HG03095 (cell line): ENCODE measurements at regions not wholly inside any gene's neighbourhood (a gene's known extent, or its start where the extent isn't known, plus 50 kb on each side); places are given as distances from the start of the nearest gene placed in this dataset.
A peak's percentile ranks its signal among the peaks of the same experiment; 100 is the strongest.

Source experiments
- ATAC-seq: cut with Tn5 transposase; IDR thresholded peaks from one replicate; pipeline ENCODE4 v1.9.1; 2021; ENCODE audit warnings: moderate library complexity; ENCODE audit not compliant: unreplicated experiment

DNA sequence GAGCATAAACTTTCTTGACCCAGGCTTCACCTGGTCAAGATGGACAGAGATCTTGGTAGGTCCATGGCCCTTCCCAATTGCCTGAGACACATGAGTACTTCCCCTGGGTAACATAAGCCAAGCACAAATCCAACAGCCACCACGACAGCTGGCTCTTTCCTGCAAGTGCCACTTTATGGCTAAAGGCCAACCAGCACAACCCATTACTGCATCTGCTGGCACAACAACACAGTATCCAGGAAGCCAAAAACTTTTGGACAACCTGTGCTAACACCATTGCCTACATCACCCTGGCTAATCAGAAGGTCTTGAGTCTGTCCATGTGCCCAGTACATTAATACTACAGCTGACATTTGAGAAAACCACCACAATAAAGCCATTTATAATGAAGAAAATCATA, 548.0 kb upstream of the SEMA3D start:
- ATAC-seq = no peak

DNA sequence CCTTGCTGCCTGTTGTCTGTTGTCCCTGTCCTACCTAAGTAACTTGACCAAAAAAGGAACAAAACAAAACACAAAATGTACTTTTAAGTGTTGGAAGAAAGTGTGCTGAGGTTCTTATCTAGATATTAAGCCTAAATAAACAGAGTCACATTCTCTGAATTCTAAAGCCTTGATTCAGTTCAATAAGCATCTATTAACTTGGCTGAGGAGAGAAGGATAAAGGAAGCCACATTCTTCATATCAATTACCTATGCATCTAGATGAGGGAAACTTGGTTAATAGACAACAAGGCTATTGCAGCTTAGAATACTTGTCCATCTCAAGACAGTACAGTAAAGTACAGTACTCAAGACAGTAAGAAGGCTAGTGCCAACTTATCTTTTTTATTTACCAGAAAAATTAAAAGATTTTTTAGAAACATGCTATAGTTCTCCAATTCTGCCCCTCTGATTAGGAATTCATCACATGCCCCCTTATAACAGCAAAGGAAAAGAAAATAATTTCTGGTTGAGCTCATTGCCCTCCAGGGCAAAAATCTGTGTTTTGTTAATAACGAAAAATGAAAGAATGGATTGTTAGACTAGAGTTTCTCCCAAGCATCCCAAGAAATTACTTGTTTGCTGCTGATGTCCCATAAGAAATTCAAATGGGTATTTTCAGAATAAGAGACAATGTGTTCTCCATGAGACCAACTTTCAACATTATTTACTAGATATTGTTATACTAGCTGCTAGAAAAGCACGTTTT, 546.5 kb upstream of the SEMA3D start:
- ATAC-seq = no peak

DNA sequence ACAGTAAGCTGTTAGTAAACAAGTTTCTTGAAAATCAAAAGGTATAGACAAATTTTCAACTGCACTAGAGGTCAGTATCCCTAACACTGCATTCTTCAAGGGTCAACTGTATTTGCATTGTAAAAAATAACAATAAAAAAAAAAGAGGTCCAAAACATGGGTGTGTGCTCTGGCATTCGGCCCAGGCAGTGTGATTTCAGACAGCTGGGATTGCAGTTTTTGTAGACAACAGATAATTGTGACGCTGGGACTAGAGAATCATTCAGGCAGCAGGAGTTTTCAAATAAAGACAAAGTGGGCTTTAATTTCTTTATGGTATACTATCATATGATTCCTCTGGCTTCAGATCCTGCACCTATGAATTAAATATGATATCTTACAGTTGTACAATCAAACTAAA, 543.2 kb upstream of the SEMA3D start:
- ATAC-seq = no peak

DNA sequence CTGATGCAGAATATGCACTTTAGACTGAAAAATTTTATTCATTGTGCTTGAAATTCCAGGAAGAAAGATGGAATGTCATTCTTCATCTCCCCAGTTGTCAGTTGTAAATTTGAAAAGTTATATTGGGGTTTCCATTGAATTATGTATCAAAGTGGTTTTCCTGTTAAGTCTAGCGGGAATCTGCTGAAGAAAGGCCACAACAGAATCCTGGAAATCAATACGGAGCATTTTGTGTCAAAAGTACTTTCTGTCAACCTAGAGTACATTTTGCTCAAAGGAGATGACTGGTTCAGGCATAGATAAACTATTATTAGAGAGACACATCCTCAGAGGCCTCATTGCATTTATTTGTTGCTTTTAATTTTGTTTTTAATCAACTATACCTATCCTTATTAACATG, 538.2 kb upstream of the SEMA3D start:
- no peak for ATAC-seq

DNA sequence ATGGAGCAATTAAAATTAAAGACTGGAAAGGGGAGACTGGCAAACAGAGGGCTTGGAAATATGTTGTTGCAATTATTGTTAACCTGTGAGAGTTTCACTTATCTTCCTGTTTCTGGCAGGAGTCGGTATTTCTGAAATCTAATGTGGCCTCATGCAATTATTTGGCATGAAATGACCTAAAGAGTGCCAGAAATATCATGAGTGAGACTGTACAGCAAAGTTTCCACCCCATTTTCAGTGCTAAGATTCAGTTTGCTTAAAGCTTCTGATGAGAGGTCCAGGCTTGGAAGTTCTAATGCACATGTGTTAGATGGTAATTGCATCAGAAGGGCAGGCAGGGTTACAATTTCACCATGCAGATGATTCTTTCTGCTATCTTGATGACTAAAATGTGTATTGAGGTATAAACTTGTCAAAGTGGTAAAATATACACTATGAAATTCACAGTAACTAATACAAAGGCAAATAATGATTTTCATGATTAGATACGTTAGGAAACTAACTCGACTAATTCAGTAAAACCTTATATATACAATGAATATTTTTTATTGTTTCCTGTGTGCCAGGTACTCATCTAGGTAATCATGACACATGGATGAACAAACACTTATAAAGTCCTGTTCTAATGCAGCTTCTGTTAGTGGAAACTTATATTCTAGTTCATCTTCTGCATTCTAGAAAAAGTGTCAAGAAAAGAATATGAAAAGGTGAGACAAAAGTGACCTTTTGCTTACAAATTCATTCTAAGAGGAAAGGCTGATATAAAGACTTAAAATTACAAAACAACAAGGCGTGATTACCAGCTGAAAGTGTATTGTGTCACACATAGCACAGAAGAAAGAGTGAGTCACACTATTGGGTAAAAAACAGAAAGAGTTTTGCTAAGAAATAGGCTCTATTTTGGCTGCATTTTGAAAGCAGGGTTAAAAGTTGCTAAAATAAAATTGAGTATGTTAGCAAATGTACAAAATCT, 533.4 kb upstream of the SEMA3D start:
- no peak for ATAC-seq

DNA sequence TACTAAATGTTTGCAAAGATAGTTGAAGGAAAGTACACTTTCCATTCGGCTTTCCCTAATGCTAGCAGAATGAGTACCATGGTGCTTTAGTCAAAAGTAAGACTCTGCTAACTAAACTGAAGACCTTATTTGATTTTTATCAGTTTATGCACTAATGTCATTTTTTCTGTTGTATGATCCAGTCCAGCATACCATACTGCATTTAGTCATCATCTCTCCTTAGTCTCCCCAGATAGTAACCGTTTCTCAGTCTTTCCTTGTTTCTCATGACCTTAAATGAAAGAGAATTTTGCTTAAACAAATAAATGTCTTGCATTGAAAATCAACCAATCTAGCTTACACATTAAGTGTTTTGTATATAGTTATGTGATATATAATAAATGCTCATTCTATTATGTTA, 529.5 kb upstream of the SEMA3D start:
- no peak for ATAC-seq

DNA sequence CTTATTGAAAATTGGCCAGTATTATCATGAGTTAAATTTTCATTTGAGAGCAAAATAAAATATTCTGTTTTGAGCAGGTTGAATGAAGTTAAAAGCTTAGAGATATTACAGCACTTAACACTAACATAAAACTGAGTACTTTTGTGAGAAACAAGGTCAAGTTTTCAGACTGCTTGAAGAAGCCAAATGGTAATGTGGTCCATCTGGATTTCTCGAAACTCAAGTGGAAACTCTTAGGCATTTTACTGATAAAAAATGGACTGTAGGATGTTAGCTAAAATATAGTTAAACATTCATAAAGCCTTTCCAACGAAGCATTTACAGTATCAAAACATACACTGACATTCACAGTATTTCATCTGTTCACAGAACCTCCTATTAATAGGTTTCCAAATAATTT, 528.1 kb upstream of the SEMA3D start:
- ATAC-seq = no peak

DNA sequence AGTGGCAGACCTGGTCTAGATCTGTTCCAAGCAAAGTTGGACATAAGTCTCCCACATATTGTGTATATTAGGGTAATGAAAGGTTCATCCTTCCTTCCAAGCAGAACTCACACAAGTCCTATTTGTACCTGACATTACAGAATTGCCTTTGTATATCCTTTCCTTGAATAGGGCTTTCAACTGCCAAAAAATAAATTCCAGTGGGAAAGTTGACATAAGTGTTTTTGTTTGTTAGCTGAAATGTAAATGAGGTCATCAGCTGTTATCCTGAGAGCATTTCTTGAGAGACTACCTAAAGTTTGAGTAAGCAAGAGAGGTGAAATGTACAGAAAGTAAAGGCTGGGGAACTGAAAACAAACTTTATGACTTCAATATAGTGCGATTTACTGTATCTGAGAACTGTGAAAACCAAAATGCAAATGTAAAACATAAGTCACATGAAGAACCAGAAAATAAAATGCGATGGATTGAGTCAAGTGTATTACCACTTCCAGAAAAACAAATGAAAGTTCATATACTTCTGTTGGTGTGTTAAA, 527.3 kb upstream of the SEMA3D start:
- peak; percentile 81 for ATAC-seq

DNA sequence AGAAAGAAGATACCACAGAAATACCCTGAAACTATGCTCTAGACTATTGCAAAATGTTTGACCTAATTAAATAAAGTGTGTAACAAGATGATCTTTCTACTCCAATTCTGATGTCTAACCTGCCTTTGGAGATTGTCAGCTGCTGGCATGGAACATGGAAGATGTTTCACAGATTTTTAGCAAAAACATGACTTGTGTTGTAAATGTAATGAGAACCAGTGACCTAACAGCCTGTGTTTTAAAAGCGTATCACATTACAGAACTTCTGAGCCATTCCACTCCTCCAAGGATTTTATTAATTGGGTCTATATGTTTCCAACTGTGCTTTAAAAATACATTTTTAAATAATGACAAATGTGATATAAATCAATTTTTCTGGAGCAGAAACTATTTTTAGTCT, 526.3 kb upstream of the SEMA3D start:
- no peak for ATAC-seq

DNA sequence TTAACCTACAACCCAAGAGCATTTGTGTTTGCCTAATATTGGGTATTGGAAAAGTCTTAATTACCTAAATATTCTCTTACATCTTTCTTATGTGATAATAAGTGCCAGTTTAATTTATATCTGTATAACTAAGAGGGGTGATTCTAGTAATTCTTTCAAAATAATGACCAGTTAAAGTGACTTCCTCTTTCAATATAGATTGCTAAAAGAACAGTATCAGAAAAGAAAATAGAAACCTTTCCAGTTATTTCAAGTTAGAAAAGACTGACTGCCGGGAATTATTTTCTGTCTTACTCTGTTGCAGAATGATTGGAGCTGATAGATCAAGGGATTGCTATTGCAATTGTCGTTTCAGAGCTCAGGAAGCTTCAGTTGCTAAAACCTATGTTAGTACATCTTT, 525.0 kb upstream of the SEMA3D start:
- ATAC-seq = no peak

DNA sequence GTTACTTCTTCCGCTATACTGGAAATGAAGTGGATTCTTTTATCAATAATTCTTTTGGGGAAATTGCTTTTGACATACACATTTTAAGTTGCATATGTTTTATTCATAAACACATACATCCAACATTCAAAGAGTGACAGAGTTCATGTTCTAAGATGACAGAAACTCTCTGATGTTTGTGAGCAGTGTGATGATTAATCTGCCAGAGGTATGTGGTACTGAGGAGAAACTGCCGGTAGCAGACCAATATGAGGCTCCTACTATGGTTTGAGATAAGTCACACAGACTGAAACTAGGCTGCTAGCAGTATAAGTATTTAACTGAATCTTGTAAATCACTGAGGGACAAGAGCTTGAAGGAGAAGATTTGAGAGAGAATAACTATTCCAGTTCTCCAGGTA, 524.1 kb upstream of the SEMA3D start:
- no peak for ATAC-seq

DNA sequence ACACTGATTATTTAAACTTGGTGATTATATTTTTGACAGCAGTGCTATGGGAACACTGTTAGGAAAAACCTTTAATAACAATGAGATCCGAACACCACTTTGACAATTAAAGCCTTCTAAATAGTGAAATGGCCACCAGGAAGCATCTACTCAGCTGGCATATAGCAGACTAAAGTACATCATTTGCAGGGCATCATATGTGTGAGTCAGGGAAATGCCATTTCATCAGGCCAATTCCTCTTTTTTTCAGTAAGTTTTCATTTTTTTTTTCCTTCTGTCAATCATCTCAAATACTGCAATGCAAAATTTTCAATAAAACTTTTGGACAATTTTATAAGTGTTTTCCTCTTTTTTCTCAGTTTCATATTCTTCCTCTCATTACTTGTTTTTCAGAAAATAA, 521.4 kb upstream of the SEMA3D start:
- no peak for ATAC-seq

DNA sequence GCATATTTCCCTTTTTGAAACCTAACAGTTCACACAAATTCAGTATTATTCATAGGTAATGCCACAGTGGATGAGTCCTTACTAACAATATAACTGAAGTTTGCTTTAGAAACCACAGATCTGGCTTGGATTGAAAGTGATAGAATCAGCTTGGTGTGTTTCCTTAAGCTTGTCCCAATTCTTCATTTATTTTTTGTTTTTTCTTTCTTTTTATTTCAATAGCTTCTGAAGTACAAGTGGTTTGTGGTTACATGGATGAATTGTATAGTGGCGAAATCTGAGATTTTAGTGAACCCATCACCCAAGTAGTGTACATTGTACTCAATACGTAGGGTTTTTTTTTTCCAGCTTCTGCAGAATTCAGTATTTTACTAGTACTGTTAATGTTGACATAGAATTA, 518.2 kb upstream of the SEMA3D start:
- no peak for ATAC-seq

DNA sequence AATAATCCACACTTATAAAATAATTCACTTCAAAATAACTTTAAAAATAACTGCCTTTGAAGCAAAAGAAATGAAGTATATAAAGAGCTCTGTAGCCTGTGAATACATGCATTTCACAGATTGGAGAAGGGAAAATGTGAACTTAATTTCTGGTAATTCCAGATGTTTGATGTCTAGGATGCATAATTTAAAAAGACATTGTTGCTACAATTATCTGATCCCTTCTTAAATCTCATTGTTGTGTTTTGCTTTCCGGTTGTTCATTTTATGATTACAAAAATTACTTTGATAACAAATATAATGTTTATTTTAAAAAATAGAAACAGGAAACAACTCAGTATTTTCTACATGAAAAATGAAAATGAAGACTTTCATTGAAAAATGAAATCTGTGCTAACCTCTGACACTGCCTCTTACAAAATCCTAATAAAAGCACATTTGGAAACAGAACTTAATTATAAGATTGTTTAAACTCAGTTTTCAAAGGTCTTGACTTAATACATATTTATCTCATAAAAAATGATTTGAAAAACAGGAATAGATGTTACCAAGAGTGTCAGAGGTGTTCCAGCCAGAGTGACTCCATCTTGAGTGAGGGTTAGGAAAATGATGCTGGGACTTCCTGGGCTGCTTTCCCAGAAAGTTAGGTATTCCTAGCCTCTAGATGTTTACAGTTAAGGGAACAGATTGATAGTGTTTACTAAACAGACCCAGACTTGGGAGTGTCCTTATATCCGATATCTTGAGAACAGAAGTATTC, 516.6 kb upstream of the SEMA3D start:
- no peak for ATAC-seq

DNA sequence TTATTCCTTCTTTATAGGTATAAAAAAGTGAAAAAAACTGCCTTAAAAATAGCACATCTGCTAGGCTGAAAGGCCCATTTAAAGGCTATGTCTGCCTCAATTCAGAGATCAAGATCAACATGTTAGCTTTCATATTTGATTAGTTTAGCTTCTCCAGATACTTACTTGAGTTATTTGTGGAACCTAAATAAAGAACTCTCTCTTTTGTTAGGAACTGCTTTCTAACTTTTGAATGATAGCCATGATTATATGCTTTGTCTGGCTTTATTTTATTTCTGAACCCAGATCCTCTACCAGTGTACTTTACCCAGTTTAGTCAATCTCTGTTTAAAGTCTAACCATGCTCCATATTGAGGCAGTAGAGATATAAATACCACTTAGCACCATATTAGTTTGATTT, 515.5 kb upstream of the SEMA3D start:
- ATAC-seq = no peak

DNA sequence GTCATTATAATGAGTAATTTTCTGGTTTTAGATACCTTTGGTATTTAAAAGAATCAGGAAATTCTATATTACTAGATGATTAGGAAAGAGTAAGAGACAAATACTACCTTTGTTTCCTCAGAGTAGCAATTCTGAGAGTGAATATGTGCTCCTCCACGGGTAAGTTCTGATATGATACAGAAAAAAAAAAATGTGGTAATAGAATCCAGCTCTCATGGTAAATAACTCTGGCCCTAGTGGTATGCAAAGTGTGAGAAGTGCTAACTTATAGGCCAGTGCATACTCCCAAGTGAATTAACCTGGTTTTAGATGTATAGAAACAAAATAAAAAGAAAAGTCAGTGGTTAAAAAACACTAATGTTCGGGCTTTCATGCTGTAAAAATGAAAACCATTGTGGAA, 512.6 kb upstream of the SEMA3D start:
- no peak for ATAC-seq

DNA sequence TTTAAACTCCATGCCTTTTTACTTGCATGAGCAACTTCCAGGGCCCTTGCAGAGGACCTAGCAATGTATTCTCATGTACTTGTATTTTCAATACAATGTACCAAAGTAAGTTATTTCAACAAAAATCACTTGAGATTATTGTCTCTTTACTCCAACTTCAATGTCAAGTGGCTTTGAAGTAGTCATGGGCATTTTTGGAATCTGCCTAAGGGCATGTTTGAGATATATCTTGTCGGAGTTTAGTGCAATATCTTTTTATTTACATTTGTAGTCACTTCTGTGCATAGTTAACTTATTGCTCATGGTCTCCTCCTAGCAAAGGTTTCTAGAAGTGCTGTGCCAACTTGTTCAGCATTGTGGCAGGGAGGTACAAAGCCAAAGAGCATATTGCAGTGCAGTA, 508.7 kb upstream of the SEMA3D start:
- no peak for ATAC-seq

DNA sequence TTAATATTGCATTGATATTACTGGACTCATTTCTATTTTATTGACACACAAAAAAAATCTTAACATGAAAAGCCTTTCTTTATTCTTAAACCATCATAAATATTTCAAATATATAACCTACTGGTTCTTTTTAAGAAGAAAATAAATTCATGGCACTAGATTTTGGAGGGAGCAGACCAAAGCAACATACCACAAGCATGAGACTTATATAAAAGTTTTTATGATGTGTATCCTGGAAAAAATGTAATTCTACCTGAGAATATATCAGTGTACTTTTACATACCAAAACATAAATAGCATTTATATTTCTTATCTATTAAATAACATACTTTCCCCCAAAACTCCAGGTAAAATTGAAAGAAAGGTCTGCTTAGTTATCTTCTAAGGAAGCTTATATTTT, 508.2 kb upstream of the SEMA3D start:
- no peak for ATAC-seq

DNA sequence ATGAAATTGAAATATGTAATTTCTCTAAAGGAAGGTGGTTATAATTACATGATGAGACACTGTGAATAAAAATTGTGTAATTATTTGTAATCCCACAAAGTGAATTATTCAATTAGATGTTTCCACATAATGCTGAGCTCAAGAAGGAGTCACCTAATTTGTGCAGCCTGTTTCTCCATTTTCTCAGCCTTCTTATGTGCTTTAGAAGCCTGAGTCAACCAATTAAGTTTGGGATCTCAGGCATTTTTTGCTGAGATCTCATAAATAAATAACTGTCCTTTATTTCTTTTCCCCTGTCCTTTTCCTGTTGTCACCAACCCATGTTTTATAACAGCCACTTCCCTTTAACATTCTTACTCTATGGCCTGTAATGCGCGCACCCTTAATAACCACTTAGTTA, 506.5 kb upstream of the SEMA3D start:
- no peak for ATAC-seq

DNA sequence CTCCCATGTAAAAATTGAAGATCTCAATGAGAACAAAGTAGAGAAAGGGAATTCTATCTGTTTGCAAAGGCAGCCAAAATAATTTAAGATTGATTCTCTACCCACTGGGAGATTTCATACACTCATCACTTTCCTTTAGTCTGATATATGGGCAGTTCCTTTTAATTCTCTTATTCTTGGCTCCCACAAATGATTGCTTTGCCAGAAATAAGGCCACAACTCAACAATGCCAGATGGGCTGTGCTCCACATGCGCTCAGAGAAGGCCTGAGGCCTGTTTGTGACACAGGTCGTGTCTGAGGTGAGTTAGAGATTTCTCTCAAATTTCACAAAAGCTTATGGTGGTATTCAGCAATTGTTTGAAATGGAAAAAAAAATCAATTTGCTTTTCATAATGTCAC, 501.9 kb upstream of the SEMA3D start:
- ATAC-seq = no peak
